Activated naive CD8-positive, alpha-beta T cell treated with anti-CD3 and anti-CD28 coated beads, Interleukin-2, amount 50 U/mL, for 16 hours (primary cell): ENCODE measurements at regions not wholly inside any gene's neighbourhood (a gene's known extent, or its start where the extent isn't known, plus 50 kb on each side); places are given as distances from the start of the nearest gene placed in this dataset.
A peak's percentile ranks its signal among the peaks of the same experiment; 100 is the strongest.

Experiments
- DNase-seq: peaks from one replicate; pipeline ENCODE4 v3.0.0-alpha.2; 2020; ENCODE audit warnings: low read depth, low spot score

DNA sequence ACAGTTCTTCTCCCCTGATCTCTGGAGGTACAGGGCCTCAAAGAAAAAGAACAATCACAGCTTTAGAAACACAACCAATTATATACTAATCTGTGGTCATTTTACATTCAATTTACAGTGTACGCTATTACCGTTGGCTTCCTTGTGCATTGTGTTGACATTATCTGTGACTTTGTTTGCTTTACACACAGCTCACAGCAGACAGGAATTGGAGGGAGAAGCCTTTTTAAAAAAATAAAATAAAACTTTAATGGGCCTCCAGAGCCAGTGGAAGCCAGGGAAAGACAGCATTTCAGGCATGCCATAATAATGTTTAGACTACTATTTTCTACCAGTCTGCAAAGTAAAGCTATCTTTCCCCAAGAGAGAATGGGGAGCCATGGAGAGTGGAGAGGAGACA is 179.0 kb upstream of the ADO start:
- DNase-seq = no peak

DNA sequence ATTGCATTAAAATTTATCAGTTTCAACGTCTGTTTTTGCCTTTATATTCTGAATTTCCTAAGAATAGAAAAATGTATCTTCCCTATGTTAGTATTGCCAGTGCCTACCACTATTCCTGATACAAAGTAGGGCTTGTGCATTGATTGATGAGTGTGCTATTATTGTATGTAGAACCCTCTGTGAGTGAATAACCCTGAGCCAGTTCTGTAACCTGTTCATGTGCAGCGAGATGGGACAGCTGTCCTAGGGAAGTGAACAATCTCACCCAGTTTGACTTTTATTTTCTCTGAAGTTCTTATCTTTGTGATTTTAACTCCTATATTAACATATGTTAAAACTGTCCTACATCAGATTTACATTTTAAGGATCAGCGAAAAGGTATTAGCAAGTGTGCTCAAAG is 178.4 kb upstream of the ADO start:
- no peak for DNase-seq

DNA sequence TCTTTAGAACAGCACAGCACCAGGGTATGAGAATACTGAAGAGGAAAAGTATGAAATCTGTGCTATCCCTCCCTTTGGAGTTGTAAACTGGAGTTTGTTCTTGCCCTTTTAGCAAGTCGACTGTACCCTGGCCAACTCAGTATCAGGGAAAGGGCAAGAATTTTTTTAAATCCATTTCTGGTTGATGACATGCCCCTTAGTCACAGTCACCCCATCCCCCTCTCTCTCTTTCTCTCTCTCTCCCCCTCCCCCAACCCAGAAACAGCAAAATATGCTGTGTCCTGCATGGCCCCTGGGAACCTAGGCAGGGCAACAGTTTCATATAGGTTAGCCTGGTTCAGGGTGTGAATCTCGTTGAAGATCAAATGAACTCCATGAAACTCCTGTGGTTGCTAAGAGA is 177.7 kb upstream of the ADO start:
- no peak for DNase-seq

DNA sequence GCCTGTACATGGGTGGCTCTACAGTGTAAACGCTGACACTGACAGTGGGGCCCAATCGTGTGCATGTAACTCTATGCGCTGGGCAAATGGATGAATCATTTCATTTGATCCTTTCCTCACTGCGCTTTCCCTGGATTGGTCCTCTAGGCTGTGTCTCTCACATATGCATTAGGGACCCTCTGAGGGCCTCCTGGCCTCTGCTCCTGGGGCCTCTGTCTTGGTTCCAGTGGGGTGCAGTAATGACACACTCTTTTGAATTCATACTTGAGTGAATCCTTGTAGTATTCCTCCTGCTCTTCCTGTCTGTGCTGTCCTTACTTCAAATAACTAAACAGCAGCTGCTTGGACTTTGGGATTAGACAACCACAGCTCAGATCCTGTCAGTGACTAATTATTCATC is 176.5 kb upstream of the ADO start:
- DNase-seq = no peak

DNA sequence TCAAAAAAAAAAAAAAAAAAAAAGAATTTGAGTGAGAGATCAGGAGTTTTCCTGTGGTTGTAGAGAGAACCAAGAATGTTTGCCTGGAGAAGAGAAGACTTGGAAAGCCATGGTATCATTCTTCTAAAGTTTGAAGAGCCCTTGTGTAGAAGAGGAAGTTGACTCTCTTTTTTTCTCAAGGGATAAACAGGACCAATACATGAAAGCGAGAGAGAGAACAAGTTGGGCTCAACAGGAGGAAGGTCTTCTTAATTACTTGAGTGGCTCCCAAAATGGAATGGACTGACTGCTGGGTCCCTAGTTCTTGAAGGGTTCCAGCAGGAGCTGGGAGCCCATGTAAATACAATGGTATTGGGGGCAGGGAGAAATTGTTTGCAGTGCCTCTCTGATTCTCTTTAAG is 173.3 kb upstream of the ADO start:
- no peak for DNase-seq

DNA sequence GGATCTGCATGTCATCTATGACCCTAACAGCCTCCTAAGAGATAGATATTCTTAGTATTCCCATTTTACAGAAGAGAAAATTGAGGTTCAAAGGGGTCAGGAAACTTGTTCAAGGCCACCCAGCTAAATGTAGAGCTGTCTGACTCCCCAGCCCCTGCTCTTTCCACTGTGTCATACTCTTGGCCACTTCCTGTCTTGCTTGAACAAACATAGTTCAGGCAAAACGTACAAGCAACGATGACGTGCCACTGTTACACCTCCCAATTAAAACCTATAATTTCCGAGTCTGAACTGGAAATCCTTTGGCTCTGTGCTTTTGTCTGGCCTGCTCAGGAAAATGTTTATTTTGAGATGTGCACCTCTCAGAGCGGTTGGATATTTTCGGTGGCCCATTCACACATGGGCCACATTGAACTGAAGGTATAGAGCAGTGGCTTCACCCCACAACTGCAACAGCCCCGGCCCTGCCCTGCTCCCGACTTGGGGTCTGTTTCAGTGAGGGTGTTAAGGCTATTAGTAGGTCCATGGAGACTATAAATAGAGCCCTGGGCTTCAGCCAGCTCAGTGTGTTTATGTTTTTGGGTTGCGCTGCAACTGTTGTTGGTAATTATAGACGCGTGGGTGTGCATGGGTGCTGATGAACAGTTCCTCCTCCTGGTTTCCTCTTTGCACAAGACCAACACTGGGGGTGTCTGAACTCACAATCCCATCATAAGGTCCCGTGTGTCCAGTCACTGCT is 172.3 kb upstream of the ADO start:
- DNase-seq = no peak

DNA sequence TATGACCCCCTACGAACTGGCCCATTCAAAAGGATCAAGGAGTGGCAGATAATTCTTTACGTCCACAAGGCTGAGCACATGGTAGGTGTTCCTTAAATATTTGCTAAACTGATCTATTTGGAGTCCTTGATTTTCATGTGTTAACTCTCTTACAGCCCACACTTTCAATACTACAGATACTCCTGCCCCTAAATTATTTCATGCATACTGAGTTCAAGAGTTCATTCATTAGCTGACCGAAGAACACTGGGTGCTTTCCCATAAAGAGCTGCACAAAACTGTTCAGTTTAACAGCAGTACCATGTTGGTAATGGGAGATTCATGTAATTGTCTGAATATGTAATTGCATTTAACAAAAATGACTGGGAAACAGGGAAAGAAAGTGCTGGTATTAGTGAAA is 170.5 kb upstream of the ADO start:
- no peak for DNase-seq

DNA sequence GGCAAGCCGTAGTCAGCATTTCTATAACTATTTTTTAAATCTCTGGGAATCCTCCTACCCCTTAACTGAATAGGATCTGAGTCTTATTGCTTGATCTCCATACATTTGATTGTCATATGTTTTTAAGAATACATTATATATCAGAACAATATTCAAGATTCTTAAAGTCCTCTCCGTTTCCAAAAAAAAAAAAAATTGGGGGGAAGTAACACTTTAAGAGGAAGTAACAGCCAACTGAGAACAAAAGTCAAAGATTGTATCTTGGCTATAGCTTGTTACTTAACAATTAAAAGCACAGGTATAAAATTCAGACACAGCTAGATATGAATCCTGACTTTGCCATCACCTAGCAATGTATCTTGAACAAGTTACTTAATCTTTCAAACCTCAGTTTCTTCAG is 169.9 kb upstream of the ADO start:
- DNase-seq = no peak

DNA sequence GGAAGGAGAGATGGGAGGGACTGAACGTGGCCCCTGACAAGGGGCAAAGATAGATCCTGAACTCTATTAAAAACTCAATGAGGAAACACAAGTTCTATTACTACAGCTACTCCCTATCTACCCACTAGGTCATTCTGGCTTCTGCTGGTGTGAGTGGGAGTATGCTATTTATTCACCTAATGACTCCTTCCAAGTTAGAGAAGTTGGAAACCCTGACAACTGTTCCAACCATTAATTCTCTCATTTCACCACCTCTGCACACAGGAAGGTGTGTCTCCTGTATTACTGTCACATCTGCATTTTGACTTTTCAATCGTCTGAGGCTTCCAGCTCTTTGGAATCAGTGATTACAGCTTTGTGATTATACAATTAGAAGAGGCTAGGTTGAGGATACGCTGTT is 169.4 kb upstream of the ADO start:
- DNase-seq = no peak

DNA sequence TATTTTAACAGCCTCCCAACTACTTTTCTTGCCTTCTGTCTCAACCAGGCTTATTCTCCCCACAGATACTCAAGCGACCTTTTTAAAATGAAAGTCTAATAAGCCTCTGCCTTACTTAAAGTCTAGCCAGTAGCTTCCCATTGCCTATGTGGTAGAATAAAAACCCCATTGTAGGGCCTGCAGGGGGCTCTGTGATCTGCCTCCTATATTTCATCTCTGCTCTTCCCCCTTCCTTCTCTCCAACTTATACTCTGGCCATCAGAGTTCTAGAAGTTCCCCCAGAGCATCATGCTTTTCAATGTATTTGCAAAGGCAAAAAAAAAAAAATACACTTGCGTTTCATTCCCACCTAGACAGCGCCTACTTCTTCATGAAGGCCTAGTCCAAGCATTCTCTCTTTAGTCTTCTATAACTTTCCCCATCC is 167.7 kb upstream of the ADO start:
- no peak for DNase-seq

DNA sequence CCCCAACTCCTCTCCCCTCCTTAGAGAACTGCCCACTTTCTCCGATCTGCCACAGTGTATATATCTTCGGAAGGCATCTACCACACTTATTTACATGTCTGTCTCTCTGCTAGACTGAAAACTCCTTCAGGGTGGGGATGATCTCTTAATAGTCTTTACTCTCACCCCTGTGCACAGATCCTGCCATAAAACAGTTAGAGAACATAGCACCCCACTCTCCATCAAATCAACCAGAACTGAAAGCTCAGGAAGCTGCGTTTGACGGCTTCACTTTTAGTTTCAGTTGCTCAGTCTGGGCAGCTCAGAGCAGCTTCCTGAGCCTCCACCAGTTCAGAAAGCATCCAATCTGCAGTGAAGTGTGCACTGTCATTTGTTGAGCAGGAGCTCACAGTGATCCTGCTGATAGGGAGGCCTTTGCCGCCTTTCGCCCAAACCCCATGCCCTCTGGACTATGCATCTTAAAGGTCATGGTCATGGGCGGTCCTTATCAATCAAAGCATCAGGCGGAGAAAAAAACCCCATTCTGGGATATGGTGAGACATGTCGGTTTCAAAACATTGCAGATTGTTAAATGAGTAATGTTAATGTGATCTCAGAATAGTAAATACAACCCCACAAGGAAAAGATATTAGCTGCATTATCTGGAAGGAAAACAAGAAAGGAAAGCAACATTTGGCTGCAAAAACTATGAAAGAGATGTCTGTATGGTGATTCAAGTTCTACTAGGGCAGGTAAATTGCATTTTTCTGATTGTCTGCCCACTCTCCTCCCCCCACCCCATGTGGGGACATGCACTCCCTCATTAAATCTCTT is 167.1 kb upstream of the ADO start:
- DNase-seq = peak; percentile 30

DNA sequence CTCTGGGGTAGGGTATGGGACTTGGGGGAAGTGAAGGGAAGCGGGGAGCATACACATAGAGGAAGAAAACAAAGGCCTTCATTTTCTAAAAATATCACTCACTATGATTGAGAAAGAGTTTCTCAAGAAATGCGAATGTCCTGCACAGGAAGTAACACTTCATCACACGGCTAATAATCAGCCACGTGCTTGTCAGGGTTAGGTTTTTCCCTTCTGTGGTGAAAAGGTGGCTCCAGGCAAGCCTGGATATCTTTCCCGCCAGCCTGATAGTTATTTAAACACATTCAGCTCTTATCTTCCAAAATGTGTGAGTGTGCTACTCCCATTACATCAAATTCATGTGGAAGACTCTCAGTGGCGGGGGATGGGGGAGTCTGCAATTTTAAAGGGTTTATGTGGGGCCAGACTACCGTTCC is 166.4 kb upstream of the ADO start:
- DNase-seq = no peak

DNA sequence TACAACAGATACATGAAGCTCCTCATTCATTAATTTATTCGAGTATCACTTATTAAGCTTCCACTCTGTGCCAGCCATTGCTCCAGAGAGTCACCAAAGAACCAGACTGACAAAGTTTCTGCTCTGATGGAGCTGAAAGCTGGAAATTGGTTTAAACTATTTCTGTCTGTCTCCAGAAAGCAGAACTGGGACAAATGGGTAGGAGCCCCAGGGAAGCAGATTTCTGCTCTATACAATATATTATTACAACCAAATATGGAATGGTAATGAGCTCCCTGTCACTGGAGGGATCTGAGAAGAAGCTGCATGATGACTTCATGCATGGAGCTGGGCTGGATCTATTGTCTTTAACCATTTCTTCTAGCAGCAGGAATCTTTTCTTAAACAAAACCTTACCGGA is 165.4 kb upstream of the ADO start:
- DNase-seq = no peak

DNA sequence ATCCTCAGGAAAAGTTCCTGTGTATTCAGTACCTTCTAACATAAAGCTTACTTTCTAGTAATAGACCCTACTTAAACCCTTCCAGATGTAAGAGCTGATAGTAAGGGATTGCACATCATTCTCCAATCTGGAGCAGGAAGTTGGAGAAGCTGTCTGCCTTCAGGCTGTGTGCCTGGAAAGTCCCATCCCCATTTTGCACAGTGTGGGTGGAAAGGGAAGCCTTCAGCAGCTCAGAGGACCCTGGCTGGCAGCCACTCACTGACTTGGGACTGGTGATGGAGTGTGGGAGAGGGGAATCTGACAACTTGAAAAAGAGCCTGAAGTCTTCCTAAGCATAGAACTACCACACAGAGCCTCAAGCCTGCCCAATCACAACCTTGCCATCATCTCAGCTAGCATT is 164.1 kb upstream of the ADO start:
- no peak for DNase-seq

DNA sequence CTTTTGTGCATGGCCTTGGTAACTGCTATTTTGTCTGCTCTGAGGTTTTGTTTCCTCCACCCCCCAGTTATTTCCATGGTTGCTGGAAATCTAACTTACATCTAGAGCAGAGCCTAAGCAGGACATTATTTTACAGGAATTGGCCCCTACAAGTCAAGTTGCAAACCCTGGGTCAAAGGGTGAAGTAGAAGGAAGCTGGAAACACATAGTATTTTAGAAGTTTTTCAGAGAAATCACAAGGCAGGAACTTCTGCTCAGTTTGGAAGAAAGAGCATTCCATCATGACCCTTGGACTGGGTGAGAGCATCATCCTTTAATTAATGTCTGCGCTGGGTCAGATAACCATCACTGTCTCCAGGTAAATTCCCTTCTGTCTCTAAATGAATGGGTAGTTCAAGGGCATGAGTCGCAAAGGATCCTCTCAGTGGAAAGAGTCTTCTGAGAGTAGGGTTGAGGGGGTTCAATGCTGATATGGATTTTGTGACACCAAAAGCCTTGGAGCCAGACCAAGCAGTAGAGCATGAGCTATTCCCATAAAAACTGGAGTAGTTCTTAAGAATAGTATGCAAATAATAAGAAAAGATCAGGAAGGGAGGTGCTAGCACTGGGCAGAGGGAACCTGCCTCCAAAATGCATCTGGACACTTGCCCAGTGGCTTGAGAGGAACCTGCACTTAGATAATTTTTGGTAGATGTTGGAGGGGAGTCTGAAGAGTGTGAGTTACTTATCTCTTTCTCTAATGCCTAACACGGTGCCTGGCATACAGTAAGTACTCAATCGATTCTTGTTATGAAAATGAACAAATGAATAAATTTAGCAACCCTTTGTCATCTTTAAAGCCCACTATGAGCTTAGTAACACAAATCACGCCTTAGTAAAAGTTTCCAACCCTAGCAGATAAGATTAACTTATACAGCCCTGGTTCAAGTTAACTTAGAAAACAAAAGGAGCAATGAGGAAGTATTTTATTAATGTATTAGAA is 160.6 kb upstream of the ADO start:
- no peak for DNase-seq

DNA sequence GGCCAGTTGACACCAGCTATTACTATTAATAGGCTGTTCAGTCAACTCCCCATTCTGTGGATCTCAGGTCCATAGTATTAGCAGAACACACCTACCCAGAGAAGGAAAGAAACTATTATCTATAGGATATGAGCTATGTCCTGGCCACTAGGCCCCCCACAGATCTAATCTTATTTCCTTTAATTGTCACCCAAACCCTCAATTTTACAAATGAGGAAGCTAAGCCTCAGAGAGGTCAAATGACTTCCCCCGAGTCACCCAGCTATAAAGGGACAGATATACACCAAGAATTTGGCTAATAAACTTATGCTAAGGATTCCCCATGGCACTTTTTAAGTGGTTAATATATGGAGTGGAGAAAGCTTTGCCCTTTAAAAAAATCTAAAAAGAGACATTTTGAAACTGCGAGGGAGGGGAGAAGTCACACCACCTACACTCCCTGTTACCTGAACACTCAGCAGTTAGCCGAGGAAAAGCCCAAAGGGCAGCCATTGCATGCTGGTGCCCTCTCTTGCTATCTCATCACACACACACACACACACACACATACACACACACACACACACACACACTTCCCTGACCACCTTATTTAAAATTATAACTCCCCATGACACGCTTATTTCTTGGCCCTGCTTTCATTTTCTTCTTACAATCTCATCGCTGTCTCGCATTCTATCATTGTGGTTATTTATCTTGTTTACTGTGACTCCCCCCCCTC is 157.0 kb upstream of the ADO start:
- no peak for DNase-seq

DNA sequence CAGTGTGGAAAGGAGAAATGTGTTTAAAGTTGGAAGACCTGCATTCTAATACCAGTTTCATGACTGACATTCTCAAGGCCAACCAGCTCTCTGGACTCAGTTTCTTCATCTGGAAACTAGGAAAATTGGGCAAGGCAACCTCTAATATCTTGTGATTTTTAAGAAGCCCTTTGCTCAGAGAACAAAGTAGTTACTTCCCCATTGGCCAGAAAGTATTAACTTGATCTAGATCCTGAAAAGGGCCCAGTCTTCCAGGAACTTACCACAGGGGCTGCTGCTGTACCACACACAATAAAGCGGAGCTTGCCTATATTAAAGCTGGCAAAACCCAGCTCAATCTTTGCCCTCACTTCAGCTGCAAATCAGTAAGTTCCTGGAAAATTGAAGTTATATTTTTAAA is 155.6 kb upstream of the ADO start:
- DNase-seq = no peak

DNA sequence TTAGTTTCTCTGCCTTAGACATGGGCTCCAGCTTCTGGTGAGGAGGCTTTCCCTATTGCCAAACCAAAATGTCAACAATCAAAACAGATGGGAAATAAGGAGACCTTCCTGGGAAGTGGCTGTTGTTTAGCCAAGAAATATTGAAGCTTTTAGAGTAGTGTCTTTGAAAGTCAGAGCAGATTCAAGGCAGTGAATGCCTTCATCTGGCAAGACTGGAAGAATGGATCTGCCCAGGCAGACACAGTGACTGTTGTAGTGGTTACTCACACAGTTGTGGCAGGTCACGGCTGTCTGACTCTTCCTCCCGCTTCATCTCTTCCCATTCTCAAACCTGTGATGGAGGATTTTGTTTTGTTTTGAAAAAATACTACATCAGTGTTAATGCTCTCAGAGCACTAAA is 154.1 kb upstream of the ADO start:
- DNase-seq = no peak

DNA sequence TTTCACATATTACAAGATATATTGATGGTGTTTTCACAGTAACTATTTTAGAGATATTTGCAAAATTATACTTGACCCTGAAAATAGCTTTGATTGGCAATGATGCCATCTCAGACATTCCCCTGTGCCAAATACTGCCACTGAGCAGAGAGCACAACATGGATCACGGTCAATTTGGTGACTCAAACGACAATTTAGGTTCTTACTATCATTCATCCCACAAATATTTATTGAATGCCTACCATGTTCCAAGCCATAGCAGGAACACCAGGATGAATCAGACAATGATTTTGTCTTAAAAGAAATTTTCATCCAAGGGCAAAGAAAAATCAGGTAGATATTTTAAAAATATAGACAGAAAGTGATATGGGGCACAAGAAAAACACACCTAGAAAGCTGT is 153.2 kb upstream of the ADO start:
- no peak for DNase-seq

DNA sequence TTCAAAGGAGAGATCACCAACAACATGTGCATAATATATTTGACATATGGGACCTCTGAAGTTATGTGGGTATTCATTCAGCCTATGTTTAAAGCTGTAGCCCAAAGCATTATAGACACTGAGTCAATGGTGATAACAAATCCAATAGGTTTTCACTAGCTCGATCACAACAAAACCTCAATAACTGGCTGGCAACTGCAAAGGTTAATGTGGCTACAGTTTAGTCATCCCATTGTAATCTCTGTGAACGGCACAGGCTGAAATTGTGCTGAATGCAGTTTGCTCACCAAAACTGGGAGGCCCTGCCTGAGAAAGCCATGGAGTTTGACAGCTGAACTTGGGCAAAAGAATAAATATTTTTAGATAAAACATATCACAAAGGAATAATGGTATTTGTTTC is 152.4 kb upstream of the ADO start:
- no peak for DNase-seq

DNA sequence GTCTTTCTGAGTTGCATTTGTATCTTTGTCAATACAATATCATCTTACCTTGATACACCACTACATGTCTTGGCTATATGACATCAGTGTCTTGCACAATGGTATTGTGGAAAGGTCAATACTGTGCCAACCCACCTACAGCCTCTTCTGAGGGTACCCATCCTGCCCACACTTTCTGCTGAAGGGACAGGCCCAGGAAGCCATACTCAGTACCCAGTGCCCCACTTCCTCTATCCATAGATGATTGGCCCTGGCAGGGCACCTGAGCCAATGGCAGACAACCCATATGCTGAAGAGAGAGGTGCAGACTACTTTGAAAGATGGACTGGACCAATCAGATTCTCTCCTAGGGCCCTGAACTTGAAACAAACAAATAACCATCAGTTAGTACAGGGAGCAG is 152.0 kb upstream of the ADO start:
- DNase-seq = no peak

DNA sequence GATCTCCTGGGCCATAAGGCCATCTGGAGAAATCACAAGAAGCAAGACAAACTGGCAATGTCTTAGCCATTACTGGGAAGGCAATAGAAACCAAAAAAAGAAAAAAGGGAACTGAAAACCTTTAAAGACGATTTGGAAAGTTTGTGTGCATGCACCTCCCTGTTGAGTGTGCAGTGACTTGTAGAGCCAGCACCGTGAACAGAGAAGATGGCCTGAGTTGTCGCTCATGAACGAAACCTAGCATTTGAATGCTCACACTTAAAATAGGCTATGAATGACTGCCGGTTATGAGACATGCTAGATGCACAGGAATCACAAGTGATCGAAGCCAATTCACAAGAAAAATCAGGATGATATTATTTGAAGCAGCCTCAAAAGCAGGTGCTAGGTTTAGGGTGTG is 151.3 kb upstream of the ADO start:
- DNase-seq = no peak
